ENCODE measurements at regions not wholly inside any gene's neighbourhood (a gene's known extent, or its start where the extent isn't known, plus 50 kb on each side); places are given as distances from the start of the nearest gene placed in this dataset.

- TF ChIP-seq ZFX (IDR thresholded peaks at IDR 0.05): no peak
- no peak overlapping the region for H3K27ac ChIP-seq
These were observed 226.9 kb upstream of the TMPRSS15 start for GRCh38 chr21:18630446-18630845.

GRCh38 chr21:18636897-18637296 lies 233.3 kb upstream of the TMPRSS15 start:
- TF ChIP-seq CTCF (conservative IDR thresholded peaks at IDR 0.05) (no peak), ZFX (IDR thresholded peaks at IDR 0.05) (no peak)
- no peak overlapping the region for H3K27ac ChIP-seq

- no peak overlapping the region for H3K27ac ChIP-seq
- TF ChIP-seq CTCF (conservative IDR thresholded peaks at IDR 0.05): no peak
- no peak for TF ChIP-seq ZFX (IDR thresholded peaks at IDR 0.05)
These were observed 242.5 kb upstream of the TMPRSS15 start for GRCh38 chr21:18646116-18646515.

- H3K27ac ChIP-seq: no peak overlapping the region
- TF ChIP-seq ZFX (IDR thresholded peaks at IDR 0.05): no peak
- TF ChIP-seq CTCF (conservative IDR thresholded peaks at IDR 0.05): no peak
These were observed 252.3 kb upstream of the TMPRSS15 start for GRCh38 chr21:18655931-18656330.

- TF ChIP-seq ZFX (IDR thresholded peaks at IDR 0.05): no peak
- no peak for TF ChIP-seq CTCF (conservative IDR thresholded peaks at IDR 0.05)
- H3K27ac ChIP-seq: no peak overlapping the region
These were observed 258.3 kb upstream of the TMPRSS15 start for GRCh38 chr21:18661842-18662241.

- no peak overlapping the region for H3K27ac ChIP-seq
- TF ChIP-seq CTCF (conservative IDR thresholded peaks at IDR 0.05) (no peak), ZFX (IDR thresholded peaks at IDR 0.05) (no peak)
These were observed 260.1 kb upstream of the TMPRSS15 start for GRCh38 chr21:18663663-18664062.

- TF ChIP-seq ZFX (IDR thresholded peaks at IDR 0.05) (no peak), CTCF (conservative IDR thresholded peaks at IDR 0.05) (no peak)
- H3K27ac ChIP-seq: no peak overlapping the region
These were observed 263.1 kb upstream of the TMPRSS15 start for GRCh38 chr21:18666725-18667124.

GRCh38 chr21:18673789-18674188 lies 270.2 kb upstream of the TMPRSS15 start:
- no peak overlapping the region for H3K27ac ChIP-seq
- TF ChIP-seq CTCF (conservative IDR thresholded peaks at IDR 0.05): no peak
- no peak for TF ChIP-seq ZFX (IDR thresholded peaks at IDR 0.05)
